Right lobe of liver (tissue), 4 donors: ENCODE measurements at regions not wholly inside any gene's neighbourhood (a gene's known extent, or its start where the extent isn't known, plus 50 kb on each side); places are given as distances from the start of the nearest gene placed in this dataset.

Source experiments
- CTCF ChIP-seq, 4 donors: fragments of 200-600 bp in 3 of 4; fragments of 450-650 bp in 1 of 4; IDR thresholded peaks; one replicate each; pipeline versions ENCODE4 v1.5.1 to v1.8.0; 2016 to 2022; ENCODE audit warnings: antibody characterized with exemption in 4 of 4, mild to moderate bottlenecking in 2 of 4
- POLR2A ChIP-seq: fragments of 450-650 bp; IDR thresholded peaks from one replicate; pipeline ENCODE4 v1.6.1; 2017; ENCODE audit warnings: antibody characterized with exemption, mild to moderate bottlenecking
- donor health status: DM: no; HTN: no; CAD: no.
- donor health status: DM: no; HTN: no; CAD: no.
- donor health status: DM: no; HTN: yes; CAD: no.

- no peak for TF ChIP-seq CTCF (IDR thresholded peaks at IDR 0.05)
- no peak for TF ChIP-seq POLR2A
Measured at GRCh38 chr13:110801044-110801443, 87.5 kb downstream of the ING1 start.
